Testis (tissue), 2 donors: ENCODE measurements at regions not wholly inside any gene's neighbourhood (a gene's known extent, or its start where the extent isn't known, plus 50 kb on each side); places are given as distances from the start of the nearest gene placed in this dataset.
"Not testable (repeated sequence)": the region's sequence is repeated elsewhere in the genome, so short reads cannot be mapped to it uniquely, and the experiment has no call there.

Experiments
- DNase-seq: peaks from one replicate; pipeline ENCODE4 v3.0.0-alpha.2; 2019
- H3K27ac ChIP-seq, 2 donors: fragments of 200-600 bp; sonication (generic); one replicate each; pipeline ENCODE4 v1.5.1; 2019
- H3K27me3 ChIP-seq: fragments of 200-600 bp; sonication (generic); one replicate; pipeline ENCODE4 v1.5.1; 2019
- H3K36me3 ChIP-seq: fragments of 200-600 bp; sonication (generic); one replicate; pipeline ENCODE4 v1.5.1; 2017; ENCODE audit warnings: low read depth; ENCODE audit errors: missing control alignments
- H3K4me1 ChIP-seq: fragments of 200-600 bp; sonication (generic); one replicate; pipeline ENCODE4 v1.5.1; 2019
- H3K4me3 ChIP-seq, 2 donors: fragments of 200-600 bp; sonication (generic); one replicate each; pipeline ENCODE4 v1.5.1; 2017 to 2019
- H3K9me3 ChIP-seq: fragments of 200-600 bp; sonication (generic); one replicate; pipeline ENCODE4 v1.5.1; 2017
- POLR2A ChIP-seq: fragments of 450-650 bp; IDR thresholded peaks from one replicate; pipeline ENCODE4 v1.6.1; 2017; ENCODE audit warnings: antibody characterized with exemption, mild to moderate bottlenecking, moderate library complexity
- WGBS, 2 donors: methylation state at CpG; one replicate each; pipeline ENCODE4 v1.1.5; 2018; 5-methylcytosine and 5-hydroxymethylcytosine counted together
- intact Hi-C: fragments of 100-400 bp; cut with DNase I; formaldehyde crosslinking; loops from one replicate; pipeline ENCODE4 v1.15.1; 2023; ENCODE audit warnings: low total_unique reads
- TF ChIP-seq, protein P1 (sequence below), 3 experiments: fragments of 450-650 bp in 2 of 3; fragments of 200-600 bp in 1 of 3; sonication (generic) in 1 of 3; IDR thresholded peaks; one replicate each; pipeline ENCODE4 v1.5.1; 2016 to 2019; ENCODE audit warnings: antibody characterized with exemption in 3 of 3, mild to moderate bottlenecking in 2 of 3, moderate library complexity in 1 of 3

- WGBS, 2 donors: 31 to 56% methylated on average over 3 of the region's 3 CpGs
- DNase-seq: peak; percentile 21
- no peak overlapping the region for H3K27ac ChIP-seq
- H3K27me3 ChIP-seq: no peaks in the 10 kb centered on the region
- H3K4me1 ChIP-seq: no peaks in the 10 kb centered on the region
- TF ChIP-seq, protein P1, sequence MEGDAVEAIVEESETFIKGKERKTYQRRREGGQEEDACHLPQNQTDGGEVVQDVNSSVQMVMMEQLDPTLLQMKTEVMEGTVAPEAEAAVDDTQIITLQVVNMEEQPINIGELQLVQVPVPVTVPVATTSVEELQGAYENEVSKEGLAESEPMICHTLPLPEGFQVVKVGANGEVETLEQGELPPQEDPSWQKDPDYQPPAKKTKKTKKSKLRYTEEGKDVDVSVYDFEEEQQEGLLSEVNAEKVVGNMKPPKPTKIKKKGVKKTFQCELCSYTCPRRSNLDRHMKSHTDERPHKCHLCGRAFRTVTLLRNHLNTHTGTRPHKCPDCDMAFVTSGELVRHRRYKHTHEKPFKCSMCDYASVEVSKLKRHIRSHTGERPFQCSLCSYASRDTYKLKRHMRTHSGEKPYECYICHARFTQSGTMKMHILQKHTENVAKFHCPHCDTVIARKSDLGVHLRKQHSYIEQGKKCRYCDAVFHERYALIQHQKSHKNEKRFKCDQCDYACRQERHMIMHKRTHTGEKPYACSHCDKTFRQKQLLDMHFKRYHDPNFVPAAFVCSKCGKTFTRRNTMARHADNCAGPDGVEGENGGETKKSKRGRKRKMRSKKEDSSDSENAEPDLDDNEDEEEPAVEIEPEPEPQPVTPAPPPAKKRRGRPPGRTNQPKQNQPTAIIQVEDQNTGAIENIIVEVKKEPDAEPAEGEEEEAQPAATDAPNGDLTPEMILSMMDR (IDR thresholded peaks at IDR 0.05): no peak
- TF ChIP-seq POLR2A: no peak
- no peaks in the 10 kb centered on the region for H3K36me3 ChIP-seq
- no peaks in the 10 kb centered on the region for H3K9me3 ChIP-seq
- intact Hi-C loops: no loop called here
- H3K4me3 ChIP-seq: no peak overlapping the region
Measured at GRCh38 chr4:66475596-66475995, 805.3 kb upstream of the EPHA5 start.

DNA sequence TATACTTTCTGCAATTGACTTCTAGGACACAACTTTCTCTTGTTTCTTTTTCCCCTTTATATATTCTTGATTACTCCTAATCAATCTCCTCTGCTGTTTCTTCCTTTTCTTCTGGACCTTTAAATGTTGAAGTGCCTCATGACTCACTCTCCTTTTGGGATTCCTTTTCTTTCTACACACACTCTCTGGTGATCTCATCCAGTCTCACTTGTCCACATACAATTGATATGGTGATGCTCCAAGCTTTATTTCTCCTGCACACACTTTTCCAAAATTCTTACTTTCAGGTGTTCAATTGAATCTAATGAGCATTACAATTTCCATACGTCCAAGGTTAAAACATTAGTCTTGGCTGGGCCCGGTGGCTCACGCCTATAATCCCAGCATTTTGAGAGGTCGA, 794.8 kb upstream of the EPHA5 start:
- Histone ChIP-seq H3K27me3 (no peaks in the 10 kb centered on the region), H3K9me3 (no peaks in the 10 kb centered on the region), H3K36me3 (no peaks in the 10 kb centered on the region), H3K4me1 (no peaks in the 10 kb centered on the region), H3K4me3 (no peak overlapping the region), H3K27ac (no peak overlapping the region)
- WGBS, 2 donors: 86 to 95% methylated on average over 4 of the region's 4 CpGs
- DNase-seq: no peak
- TF ChIP-seq, protein P1 (IDR thresholded peaks at IDR 0.05): no peak
- TF ChIP-seq POLR2A: no peak
- intact Hi-C loops: no loop called here

DNA sequence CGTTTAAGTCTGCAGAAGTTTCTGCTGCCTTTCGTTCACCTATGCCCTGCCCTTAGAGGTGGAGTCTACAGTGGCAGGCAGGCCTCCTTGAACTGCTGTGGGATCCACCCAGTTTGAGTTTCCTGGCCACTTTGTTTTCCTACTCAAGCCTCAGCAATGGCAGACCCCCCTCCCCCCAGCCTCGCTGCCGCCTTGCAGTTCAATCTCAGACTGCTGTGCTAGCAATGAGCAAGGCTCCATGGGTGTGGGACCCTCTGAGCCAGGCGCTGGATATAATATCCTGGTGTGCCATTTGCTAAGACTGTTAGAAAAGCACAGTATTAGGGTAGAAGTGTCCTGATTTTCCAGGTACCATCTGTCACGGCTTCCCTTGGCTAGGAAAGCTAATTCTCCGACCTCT, 792.6 kb upstream of the EPHA5 start:
- intact Hi-C loops, H3K27me3 ChIP-seq: not testable (repeated sequence)

GRCh38 chr4:66451741-66452140, 781.5 kb upstream of the EPHA5 start:
- Histone ChIP-seq H3K27me3 (no peaks in the 10 kb centered on the region), H3K4me1 (no peaks in the 10 kb centered on the region), H3K27ac (no peak overlapping the region), H3K9me3 (no peaks in the 10 kb centered on the region), H3K4me3 (no peak overlapping the region), H3K36me3 (no peaks in the 10 kb centered on the region)
- no peak for DNase-seq
- no peak for TF ChIP-seq POLR2A
- TF ChIP-seq, protein P1 (IDR thresholded peaks at IDR 0.05): no peak
- intact Hi-C loops: no loop called here

More for the DNA sequence above, 792.6 kb upstream of the EPHA5 start:
- WGBS, 2 donors: 74 to 91% methylated on average over 6 to 7 of the region's 7 CpGs
- H3K36me3 ChIP-seq, H3K4me3 ChIP-seq, H3K27ac ChIP-seq, DNase-seq, H3K9me3 ChIP-seq, H3K4me1 ChIP-seq: not testable (repeated sequence)

DNA sequence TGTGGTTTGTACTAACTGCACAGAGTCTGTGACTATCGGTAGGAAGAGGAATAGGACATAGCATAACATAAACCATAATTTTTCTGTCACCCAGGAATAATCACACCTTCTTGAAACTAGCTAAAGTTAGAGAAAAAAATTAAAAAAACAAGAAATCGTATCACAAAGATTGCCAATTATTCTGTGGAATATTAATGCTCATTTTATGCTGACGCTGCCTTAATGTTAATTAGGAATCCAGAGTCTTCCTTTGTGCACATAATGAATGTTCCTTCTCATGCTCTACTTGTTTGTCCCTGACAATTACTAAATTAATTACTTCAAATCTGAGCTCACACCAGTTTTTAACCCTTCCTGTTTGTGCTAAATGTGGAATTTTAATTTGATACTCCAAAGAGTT, 772.7 kb upstream of the EPHA5 start:
- Histone ChIP-seq H3K4me1 (no peaks in the 10 kb centered on the region), H3K9me3 (no peaks in the 10 kb centered on the region), H3K27ac (no peak overlapping the region), H3K27me3 (no peaks in the 10 kb centered on the region), H3K36me3 (no peaks in the 10 kb centered on the region), H3K4me3 (no peak overlapping the region)
- DNase-seq: no peak
- 85 to 90% methylated on average over 3 of the region's 3 CpGs for WGBS, 2 donors
- intact Hi-C loops: no loop called here
- no peak for TF ChIP-seq POLR2A
- TF ChIP-seq, protein P1 (IDR thresholded peaks at IDR 0.05): no peak
